ENCODE measurements at regions not wholly inside any gene's neighbourhood (a gene's known extent, or its start where the extent isn't known, plus 50 kb on each side); places are given as distances from the start of the nearest gene placed in this dataset.

DNA sequence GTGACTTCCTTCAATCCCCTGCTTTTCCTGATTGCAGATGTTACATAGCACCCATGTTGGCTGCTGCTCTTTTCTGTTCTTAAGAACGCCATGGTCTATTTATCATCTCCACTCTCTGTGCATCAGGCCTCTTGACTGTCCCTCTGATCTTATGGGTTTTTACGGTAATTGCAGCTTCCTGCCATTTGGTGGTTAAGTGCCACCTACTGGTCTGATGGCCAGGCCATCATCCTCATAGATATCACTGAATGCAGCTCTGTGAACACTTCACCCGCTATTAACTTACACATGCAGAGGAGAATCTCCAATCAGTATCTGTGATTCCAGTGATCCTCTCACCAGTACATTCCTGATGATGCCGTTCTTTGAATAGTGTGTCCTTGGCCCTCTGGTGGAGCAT, 382.4 kb downstream of the TRAM1L1 start:
- H3K27ac ChIP-seq (ENCODE audit: low read depth in 1 of 2, low read length in 1 of 2): no peak overlapping the region
- no peak for DNase-seq
- no peaks in the 10 kb centered on the region for H3K4me1 ChIP-seq (ENCODE audit: control insufficient read depth in 5 of 5, insufficient read depth in 5 of 5, low read length in 5 of 5)
- TF ChIP-seq, protein P1, sequence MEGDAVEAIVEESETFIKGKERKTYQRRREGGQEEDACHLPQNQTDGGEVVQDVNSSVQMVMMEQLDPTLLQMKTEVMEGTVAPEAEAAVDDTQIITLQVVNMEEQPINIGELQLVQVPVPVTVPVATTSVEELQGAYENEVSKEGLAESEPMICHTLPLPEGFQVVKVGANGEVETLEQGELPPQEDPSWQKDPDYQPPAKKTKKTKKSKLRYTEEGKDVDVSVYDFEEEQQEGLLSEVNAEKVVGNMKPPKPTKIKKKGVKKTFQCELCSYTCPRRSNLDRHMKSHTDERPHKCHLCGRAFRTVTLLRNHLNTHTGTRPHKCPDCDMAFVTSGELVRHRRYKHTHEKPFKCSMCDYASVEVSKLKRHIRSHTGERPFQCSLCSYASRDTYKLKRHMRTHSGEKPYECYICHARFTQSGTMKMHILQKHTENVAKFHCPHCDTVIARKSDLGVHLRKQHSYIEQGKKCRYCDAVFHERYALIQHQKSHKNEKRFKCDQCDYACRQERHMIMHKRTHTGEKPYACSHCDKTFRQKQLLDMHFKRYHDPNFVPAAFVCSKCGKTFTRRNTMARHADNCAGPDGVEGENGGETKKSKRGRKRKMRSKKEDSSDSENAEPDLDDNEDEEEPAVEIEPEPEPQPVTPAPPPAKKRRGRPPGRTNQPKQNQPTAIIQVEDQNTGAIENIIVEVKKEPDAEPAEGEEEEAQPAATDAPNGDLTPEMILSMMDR (IDR thresholded peaks at IDR 0.05; ENCODE audit: control extremely low read depth, extremely low read depth): no peak
- no peak overlapping the region for H3K4me3 ChIP-seq
- 81 to 90% methylated on average over 4 of the region's 4 CpGs for WGBS, 2 donors
- H3K36me3 ChIP-seq (ENCODE audit: control insufficient read depth in 4 of 4, insufficient read depth in 4 of 4, low read length in 4 of 4): no peaks in the 10 kb centered on the region
- no peak for ATAC-seq (ENCODE audit: insufficient read depth, low FRiP score)
- H3K9me3 ChIP-seq (ENCODE audit: control insufficient read depth in 4 of 4, insufficient read depth in 3 of 4, low read length in 3 of 4): peaks cover 0 to 8% (median 0%) of the 10 kb centered on the region in 4 donors
- no peak overlapping the region for H3K9ac ChIP-seq (ENCODE audit: insufficient read depth in 1 of 2, low read length in 2 of 2)
- no peaks in the 10 kb centered on the region for H3K27me3 ChIP-seq (ENCODE audit: control insufficient read depth in 3 of 3, insufficient read depth in 3 of 3, low read length in 2 of 3)

GRCh38 chr4:116688536-116688935, 396.8 kb downstream of the TRAM1L1 start:
- 93 to 94% methylated on average over 1 of the region's 1 CpG for WGBS, 2 donors
- no peak overlapping the region for H3K4me3 ChIP-seq
- no peak for ATAC-seq (ENCODE audit: insufficient read depth, low FRiP score)
- no peaks in the 10 kb centered on the region for H3K27me3 ChIP-seq (ENCODE audit: control insufficient read depth in 3 of 3, insufficient read depth in 3 of 3, low read length in 2 of 3)
- TF ChIP-seq, protein P1 (IDR thresholded peaks at IDR 0.05; ENCODE audit: control extremely low read depth, extremely low read depth): no peak
- no peaks in the 10 kb centered on the region for H3K4me1 ChIP-seq (ENCODE audit: control insufficient read depth in 5 of 5, insufficient read depth in 5 of 5, low read length in 5 of 5)
- no peak overlapping the region for H3K27ac ChIP-seq (ENCODE audit: low read depth in 1 of 2, low read length in 1 of 2)
- no peak for DNase-seq
- no peak overlapping the region for H3K9ac ChIP-seq (ENCODE audit: insufficient read depth in 1 of 2, low read length in 2 of 2)
- H3K36me3 ChIP-seq (ENCODE audit: control insufficient read depth in 4 of 4, insufficient read depth in 4 of 4, low read length in 4 of 4): no peaks in the 10 kb centered on the region
- H3K9me3 ChIP-seq (ENCODE audit: control insufficient read depth in 4 of 4, insufficient read depth in 3 of 4, low read length in 3 of 4): peaks cover 0 to 3% (median 0%) of the 10 kb centered on the region in 4 donors

- TF ChIP-seq, protein P1 (IDR thresholded peaks at IDR 0.05; ENCODE audit: control extremely low read depth, extremely low read depth): no peak
- WGBS, 2 donors: 34 to 58% methylated on average over 2 of the region's 2 CpGs
- no peak for DNase-seq
These were observed 417.2 kb downstream of the TRAM1L1 start for GRCh38 chr4:116668190-116668589.

GRCh38 chr4:116665716-116666115, 419.7 kb downstream of the TRAM1L1 start:
- Histone ChIP-seq H3K36me3 (ENCODE audit: control insufficient read depth in 4 of 4, insufficient read depth in 4 of 4, low read length in 4 of 4) (no peaks in the 10 kb centered on the region), H3K27ac (ENCODE audit: low read depth in 1 of 2, low read length in 1 of 2) (no peak overlapping the region), H3K4me3 (no peak overlapping the region), H3K9me3 (ENCODE audit: control insufficient read depth in 4 of 4, insufficient read depth in 3 of 4, low read length in 3 of 4) (no peaks in the 10 kb centered on the region), H3K9ac (ENCODE audit: insufficient read depth in 1 of 2, low read length in 2 of 2) (no peak overlapping the region), H3K27me3 (ENCODE audit: control insufficient read depth in 3 of 3, insufficient read depth in 3 of 3, low read length in 2 of 3) (no peaks in the 10 kb centered on the region), H3K4me1 (ENCODE audit: control insufficient read depth in 5 of 5, insufficient read depth in 5 of 5, low read length in 5 of 5) (no peaks in the 10 kb centered on the region)
- no peak for ATAC-seq (ENCODE audit: insufficient read depth, low FRiP score)
- TF ChIP-seq, protein P1 (IDR thresholded peaks at IDR 0.05; ENCODE audit: control extremely low read depth, extremely low read depth): no peak
- 80 to 89% methylated on average over 1 of the region's 1 CpG for WGBS, 2 donors
- DNase-seq: no peak

More at GRCh38 chr4:116668190-116668589, 417.2 kb downstream of the TRAM1L1 start:
- Histone ChIP-seq H3K4me1 (ENCODE audit: control insufficient read depth in 5 of 5, insufficient read depth in 5 of 5, low read length in 5 of 5) (no peaks in the 10 kb centered on the region), H3K9ac (ENCODE audit: insufficient read depth in 1 of 2, low read length in 2 of 2) (no peak overlapping the region), H3K27me3 (ENCODE audit: control insufficient read depth in 3 of 3, insufficient read depth in 3 of 3, low read length in 2 of 3) (no peaks in the 10 kb centered on the region), H3K9me3 (ENCODE audit: control insufficient read depth in 4 of 4, insufficient read depth in 3 of 4, low read length in 3 of 4) (no peaks in the 10 kb centered on the region), H3K36me3 (ENCODE audit: control insufficient read depth in 4 of 4, insufficient read depth in 4 of 4, low read length in 4 of 4) (no peaks in the 10 kb centered on the region), H3K27ac (ENCODE audit: low read depth in 1 of 2, low read length in 1 of 2) (no peak overlapping the region), H3K4me3 (no peak overlapping the region)
- no peak for ATAC-seq (ENCODE audit: insufficient read depth, low FRiP score)

Data from lung (tissue), 11 donors.